ENCODE measurements at regions not wholly inside any gene's neighbourhood (a gene's known extent, or its start where the extent isn't known, plus 50 kb on each side); places are given as distances from the start of the nearest gene placed in this dataset.
"Not testable (repeated sequence)": the region's sequence is repeated elsewhere in the genome, so short reads cannot be mapped to it uniquely, and the experiment has no call there.

GRCh38 chr10:30731963-30732362, 102.4 kb upstream of the LYZL2 start:
- Mint-ChIP-seq H3K4me1 (peaks cover 6% of the 10 kb centered on the region), H3K27ac (no peak overlapping the region), H3K27me3 (peaks cover 14% of the 10 kb centered on the region), H3K9me3 (no peaks in the 10 kb centered on the region), H3K36me3 (no peaks in the 10 kb centered on the region), H3K4me3 (no peak overlapping the region)
- DNase-seq: no peak

- no peaks in the 10 kb centered on the region for H3K9me3 Mint-ChIP-seq
- H3K4me3 Mint-ChIP-seq: no peak overlapping the region
- H3K36me3 Mint-ChIP-seq: no peaks in the 10 kb centered on the region
- no peak overlapping the region for H3K27ac Mint-ChIP-seq
- H3K27me3 Mint-ChIP-seq: peaks cover 10% of the 10 kb centered on the region
- peaks cover 5% of the 10 kb centered on the region for H3K4me1 Mint-ChIP-seq
- DNase-seq: no peak
Observed at GRCh38 chr10:30730306-30730705, 100.8 kb upstream of the LYZL2 start.

- Mint-ChIP-seq H3K27me3 (no peaks in the 10 kb centered on the region), H3K4me1 (peaks cover 2% of the 10 kb centered on the region), H3K36me3 (no peaks in the 10 kb centered on the region), H3K9me3 (no peaks in the 10 kb centered on the region), H3K27ac (no peak overlapping the region), H3K4me3 (no peak overlapping the region)
- no peak for DNase-seq
Observed at GRCh38 chr10:30728766-30729165, 99.2 kb upstream of the LYZL2 start.

- Mint-ChIP-seq H3K4me3 (no peak overlapping the region), H3K4me1 (peaks cover 2% of the 10 kb centered on the region), H3K36me3 (no peaks in the 10 kb centered on the region), H3K27me3 (no peaks in the 10 kb centered on the region), H3K9me3 (no peaks in the 10 kb centered on the region), H3K27ac (no peak overlapping the region)
- DNase-seq: no peak
Observed at GRCh38 chr10:30728127-30728526, 98.6 kb upstream of the LYZL2 start.

- Mint-ChIP-seq H3K9me3 (no peaks in the 10 kb centered on the region), H3K27ac (no peak overlapping the region), H3K36me3 (no peaks in the 10 kb centered on the region), H3K4me3 (no peak overlapping the region), H3K27me3 (no peaks in the 10 kb centered on the region), H3K4me1 (peaks cover 2% of the 10 kb centered on the region)
- no peak for DNase-seq
Observed at GRCh38 chr10:30727524-30727923, 98.0 kb upstream of the LYZL2 start.

GRCh38 chr10:30726783-30727414, 97.3 kb upstream of the LYZL2 start:
- not testable (repeated sequence) for H3K36me3 Mint-ChIP-seq, H3K4me1 Mint-ChIP-seq, H3K9me3 Mint-ChIP-seq, H3K27me3 Mint-ChIP-seq, H3K4me3 Mint-ChIP-seq, H3K27ac Mint-ChIP-seq
- peak; percentile 77 for DNase-seq

- DNase-seq: no peak
- Mint-ChIP-seq H3K4me3 (no peak overlapping the region), H3K36me3 (no peaks in the 10 kb centered on the region), H3K4me1 (peaks cover 2% of the 10 kb centered on the region), H3K27ac (no peak overlapping the region), H3K27me3 (no peaks in the 10 kb centered on the region), H3K9me3 (no peaks in the 10 kb centered on the region)
Observed at GRCh38 chr10:30725661-30726060, 96.1 kb upstream of the LYZL2 start.

GRCh38 chr10:30724296-30724695, 94.7 kb upstream of the LYZL2 start:
- H3K36me3 Mint-ChIP-seq: no peaks in the 10 kb centered on the region
- no peak overlapping the region for H3K27ac Mint-ChIP-seq
- H3K9me3 Mint-ChIP-seq: no peaks in the 10 kb centered on the region

GRCh38 chr10:30722956-30723620, 93.5 kb upstream of the LYZL2 start:
- Mint-ChIP-seq H3K9me3 (no peaks in the 10 kb centered on the region), H3K27me3 (peaks cover 3% of the 10 kb centered on the region), H3K4me3 (no peak overlapping the region), H3K27ac (no peak overlapping the region), H3K36me3 (no peaks in the 10 kb centered on the region), H3K4me1 (peaks cover 2% of the 10 kb centered on the region)
- no peak for DNase-seq

More at GRCh38 chr10:30724296-30724695, 94.7 kb upstream of the LYZL2 start:
- Mint-ChIP-seq H3K27me3 (peaks cover 3% of the 10 kb centered on the region), H3K4me3 (no peak overlapping the region), H3K4me1 (peaks cover 2% of the 10 kb centered on the region)
- DNase-seq: no peak

- Mint-ChIP-seq H3K4me1 (no peaks in the 10 kb centered on the region), H3K36me3 (no peaks in the 10 kb centered on the region), H3K27me3 (peaks cover 3% of the 10 kb centered on the region), H3K27ac (no peak overlapping the region), H3K4me3 (no peak overlapping the region), H3K9me3 (no peaks in the 10 kb centered on the region)
- DNase-seq: no peak
Observed at GRCh38 chr10:30719832-30720231, 90.3 kb upstream of the LYZL2 start.

- Mint-ChIP-seq H3K27me3 (no peaks in the 10 kb centered on the region), H3K36me3 (peaks cover 15% of the 10 kb centered on the region), H3K27ac (no peak overlapping the region), H3K9me3 (peaks cover 11% of the 10 kb centered on the region), H3K4me1 (peaks cover 15% of the 10 kb centered on the region), H3K4me3 (no peak overlapping the region)
- DNase-seq: no peak
Observed at GRCh38 chr10:30709700-30710358, 80.3 kb upstream of the LYZL2 start.

GRCh38 chr10:30709229-30709628, 79.7 kb upstream of the LYZL2 start:
- Mint-ChIP-seq H3K9me3 (peaks cover 9% of the 10 kb centered on the region), H3K4me1 (peaks cover 20% of the 10 kb centered on the region), H3K27ac (no peak overlapping the region), H3K4me3 (no peak overlapping the region), H3K27me3 (no peaks in the 10 kb centered on the region), H3K36me3 (peaks cover 15% of the 10 kb centered on the region)
- no peak for DNase-seq

- no peak for DNase-seq
- peaks cover 5% of the 10 kb centered on the region for H3K36me3 Mint-ChIP-seq
- no peak overlapping the region for H3K27ac Mint-ChIP-seq
- no peaks in the 10 kb centered on the region for H3K27me3 Mint-ChIP-seq
- H3K4me1 Mint-ChIP-seq: peaks cover 29% of the 10 kb centered on the region
- H3K9me3 Mint-ChIP-seq: peaks cover 2% of the 10 kb centered on the region
- H3K4me3 Mint-ChIP-seq: no peak overlapping the region
Observed at GRCh38 chr10:30708234-30708633, 78.7 kb upstream of the LYZL2 start.

GRCh38 chr10:30706189-30706588, 76.6 kb upstream of the LYZL2 start:
- DNase-seq, H3K4me3 Mint-ChIP-seq, H3K9me3 Mint-ChIP-seq, H3K27me3 Mint-ChIP-seq, H3K36me3 Mint-ChIP-seq: not testable (repeated sequence)
- H3K4me1 Mint-ChIP-seq: peaks cover 46% of the 10 kb centered on the region
- H3K27ac Mint-ChIP-seq: peak overlapping the region; percentile 97

GRCh38 chr10:30705625-30706149, 76.1 kb upstream of the LYZL2 start:
- H3K27me3 Mint-ChIP-seq: no peaks in the 10 kb centered on the region
- peaks cover 47% of the 10 kb centered on the region for H3K4me1 Mint-ChIP-seq
- H3K27ac Mint-ChIP-seq: peak overlapping the region; percentile 97
- H3K9me3 Mint-ChIP-seq: no peaks in the 10 kb centered on the region
- no peak for DNase-seq
- H3K4me3 Mint-ChIP-seq: peak overlapping the region; percentile 87
- H3K36me3 Mint-ChIP-seq: no peaks in the 10 kb centered on the region

Measured in activated naive CD8-positive, alpha-beta T cell treated with anti-CD3 and anti-CD28 coated beads for 36 hours (primary cell).